22Rv1 (cell line): ENCODE measurements at regions not wholly inside any gene's neighbourhood (a gene's known extent, or its start where the extent isn't known, plus 50 kb on each side); places are given as distances from the start of the nearest gene placed in this dataset.

Source experiments
- ZFX ChIP-seq: fragments of 450-650 bp; IDR thresholded peaks from 2 replicates; pipeline ENCODE4 v1.6.1; 2017; ENCODE audit warnings: antibody characterized with exemption, borderline replicate concordance
- TF ChIP-seq, protein P1 (sequence below): fragments of 450-650 bp; IDR thresholded peaks from 2 replicates; pipeline ENCODE4 v1.5.1; 2017; ENCODE audit warnings: mild to moderate bottlenecking

DNA sequence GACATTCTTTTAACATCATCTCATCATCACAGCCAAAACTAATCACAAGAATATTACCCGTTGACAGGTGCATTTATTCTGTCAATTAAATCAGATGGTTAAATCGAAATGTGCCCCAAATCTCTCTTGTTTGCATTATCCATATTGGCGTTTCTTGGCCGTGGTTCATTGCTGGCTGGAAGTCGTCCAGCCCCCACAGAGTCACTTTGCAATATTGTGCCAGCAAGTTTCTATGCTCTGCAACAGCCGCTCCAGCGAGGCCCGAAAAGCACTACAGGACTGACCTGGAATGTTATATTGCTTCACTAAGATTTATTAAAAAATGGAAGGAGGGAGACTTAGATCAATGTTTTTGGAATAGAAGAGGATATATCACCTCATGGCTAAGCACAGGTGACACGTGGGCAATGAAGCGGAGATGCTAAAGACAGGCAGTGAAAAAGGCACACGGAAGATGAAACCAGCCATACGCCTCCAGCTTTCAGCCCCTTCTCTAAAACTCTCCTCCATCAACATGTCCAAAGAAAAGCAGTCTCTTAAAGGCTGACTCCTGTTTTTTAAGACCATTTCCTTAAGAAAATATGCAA lies 176.8 kb upstream of the VRK2 start:
- TF ChIP-seq, protein P1, sequence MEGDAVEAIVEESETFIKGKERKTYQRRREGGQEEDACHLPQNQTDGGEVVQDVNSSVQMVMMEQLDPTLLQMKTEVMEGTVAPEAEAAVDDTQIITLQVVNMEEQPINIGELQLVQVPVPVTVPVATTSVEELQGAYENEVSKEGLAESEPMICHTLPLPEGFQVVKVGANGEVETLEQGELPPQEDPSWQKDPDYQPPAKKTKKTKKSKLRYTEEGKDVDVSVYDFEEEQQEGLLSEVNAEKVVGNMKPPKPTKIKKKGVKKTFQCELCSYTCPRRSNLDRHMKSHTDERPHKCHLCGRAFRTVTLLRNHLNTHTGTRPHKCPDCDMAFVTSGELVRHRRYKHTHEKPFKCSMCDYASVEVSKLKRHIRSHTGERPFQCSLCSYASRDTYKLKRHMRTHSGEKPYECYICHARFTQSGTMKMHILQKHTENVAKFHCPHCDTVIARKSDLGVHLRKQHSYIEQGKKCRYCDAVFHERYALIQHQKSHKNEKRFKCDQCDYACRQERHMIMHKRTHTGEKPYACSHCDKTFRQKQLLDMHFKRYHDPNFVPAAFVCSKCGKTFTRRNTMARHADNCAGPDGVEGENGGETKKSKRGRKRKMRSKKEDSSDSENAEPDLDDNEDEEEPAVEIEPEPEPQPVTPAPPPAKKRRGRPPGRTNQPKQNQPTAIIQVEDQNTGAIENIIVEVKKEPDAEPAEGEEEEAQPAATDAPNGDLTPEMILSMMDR: no peak
- TF ChIP-seq ZFX: no peak
